MG63 (cell line): ENCODE measurements at regions not wholly inside any gene's neighbourhood (a gene's known extent, or its start where the extent isn't known, plus 50 kb on each side); places are given as distances from the start of the nearest gene placed in this dataset.
"Not testable (repeated sequence)": the region's sequence is repeated elsewhere in the genome, so short reads cannot be mapped to it uniquely, and the experiment has no call there.

Source experiments
- DNase-seq: peaks from one replicate; pipeline ENCODE4 v3.0.0-alpha.2; 2020
- H3K27me3 ChIP-seq: fragments of 250-450 bp; sonication (Bioruptor Pico); 2 replicates; pipeline ENCODE4 v1.5.1; 2020; ENCODE audit warnings: mild to moderate bottlenecking, moderate library complexity
- H3K36me3 ChIP-seq: fragments of 250-450 bp; sonication (Bioruptor Pico); 2 replicates; pipeline ENCODE4 v1.5.1; 2020; ENCODE audit warnings: mild to moderate bottlenecking, moderate library complexity
- H3K4me3 ChIP-seq: fragments of 250-450 bp; sonication (Bioruptor Pico); 2 replicates; pipeline ENCODE4 v1.5.1; 2020; ENCODE audit warnings: mild to moderate bottlenecking, moderate library complexity
- H3K9me3 ChIP-seq: fragments of 250-450 bp; sonication (Bioruptor Pico); 2 replicates; pipeline ENCODE4 v1.5.1; 2020; ENCODE audit warnings: mild to moderate bottlenecking, moderate library complexity

DNA sequence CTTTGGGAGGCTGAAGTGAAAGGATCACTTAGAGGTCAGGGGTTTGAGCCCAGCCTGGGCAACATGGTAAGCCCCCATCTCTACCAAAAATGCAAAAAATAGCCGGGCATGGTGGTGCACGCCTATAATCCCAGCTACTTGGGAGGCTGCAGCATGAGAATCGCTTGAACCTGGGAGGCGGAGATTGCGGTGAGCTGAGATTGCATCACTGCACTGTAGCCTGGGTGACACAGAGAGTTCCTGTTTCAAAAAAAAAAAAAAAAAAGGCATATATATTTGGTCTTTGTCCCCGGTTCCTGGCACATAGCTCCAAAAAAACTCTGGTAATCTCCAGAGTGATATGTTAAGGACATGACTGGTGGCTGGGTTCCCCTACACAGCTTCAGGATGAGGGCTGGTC, 147.3 kb downstream of the SEC23IP start:
- no peak for DNase-seq
- Histone ChIP-seq H3K9me3 (no peaks in the 10 kb centered on the region), H3K27me3 (no peaks in the 10 kb centered on the region), H3K4me3 (no peak overlapping the region), H3K36me3 (no peaks in the 10 kb centered on the region)

DNA sequence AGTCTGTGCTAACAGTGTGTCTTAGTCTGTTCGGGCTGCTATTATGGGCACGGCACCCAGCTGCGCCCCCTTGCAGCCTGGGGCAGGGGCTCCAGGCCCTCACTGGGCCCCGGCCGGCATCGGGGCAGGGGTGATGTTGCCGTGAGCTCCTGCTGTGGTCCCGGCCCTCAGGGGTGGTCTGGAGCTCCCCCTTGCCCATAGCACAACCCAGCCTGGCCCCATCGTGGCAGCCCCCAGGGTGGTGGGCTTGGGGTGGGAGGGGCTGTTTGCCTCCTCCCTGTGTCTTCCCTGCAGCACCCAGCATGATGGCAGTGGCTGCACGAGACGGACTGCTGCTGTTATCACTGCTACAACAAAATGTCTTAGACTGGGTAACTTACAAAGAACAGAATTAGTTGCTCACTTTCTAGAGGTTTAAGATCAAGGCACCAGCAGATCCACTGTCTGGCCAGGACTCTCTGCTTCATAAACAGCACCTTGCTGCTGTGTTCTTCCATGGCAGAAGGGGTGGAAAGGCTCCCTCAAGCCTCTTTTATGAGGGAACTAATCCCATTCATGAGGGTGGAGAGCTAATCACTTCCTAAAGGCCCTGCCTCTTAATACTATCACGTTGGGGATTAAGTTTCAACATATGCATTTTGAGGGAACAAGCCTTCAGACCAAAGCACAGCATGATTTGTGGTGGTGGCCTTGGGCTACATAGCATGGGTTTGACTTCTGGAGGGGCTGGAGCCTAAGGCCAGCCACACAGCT, 149.5 kb downstream of the SEC23IP start:
- H3K9me3 ChIP-seq = no peaks in the 10 kb centered on the region
- DNase-seq = no peak
- no peaks in the 10 kb centered on the region for H3K27me3 ChIP-seq
- H3K36me3 ChIP-seq = no peaks in the 10 kb centered on the region
- H3K4me3 ChIP-seq = no peak overlapping the region

GRCh38 chr10:120042705-120043104, 150.2 kb downstream of the SEC23IP start:
- Histone ChIP-seq H3K36me3 (no peaks in the 10 kb centered on the region), H3K27me3 (no peaks in the 10 kb centered on the region), H3K4me3 (no peak overlapping the region), H3K9me3 (no peaks in the 10 kb centered on the region)
- DNase-seq = no peak

DNA sequence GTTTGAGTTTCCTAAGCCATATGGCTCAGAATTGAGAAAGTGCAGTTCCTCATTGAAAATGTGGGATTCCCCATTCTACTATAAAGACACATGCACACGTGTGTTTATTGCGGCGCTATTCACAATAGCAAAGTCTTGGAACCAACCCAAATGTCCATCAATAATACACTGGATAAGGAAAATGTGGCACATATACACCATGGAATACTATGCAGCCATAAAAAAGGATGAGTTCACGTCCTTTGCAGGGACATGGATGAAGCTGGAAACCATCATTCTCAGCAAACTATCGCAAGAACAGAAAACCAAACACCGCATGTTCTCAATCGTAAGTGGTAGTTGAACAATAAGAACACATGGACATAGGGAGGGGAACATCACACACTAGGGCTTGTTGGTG, 154.8 kb downstream of the SEC23IP start:
- not testable (repeated sequence) for H3K4me3 ChIP-seq, H3K27me3 ChIP-seq, DNase-seq, H3K9me3 ChIP-seq, H3K36me3 ChIP-seq

DNA sequence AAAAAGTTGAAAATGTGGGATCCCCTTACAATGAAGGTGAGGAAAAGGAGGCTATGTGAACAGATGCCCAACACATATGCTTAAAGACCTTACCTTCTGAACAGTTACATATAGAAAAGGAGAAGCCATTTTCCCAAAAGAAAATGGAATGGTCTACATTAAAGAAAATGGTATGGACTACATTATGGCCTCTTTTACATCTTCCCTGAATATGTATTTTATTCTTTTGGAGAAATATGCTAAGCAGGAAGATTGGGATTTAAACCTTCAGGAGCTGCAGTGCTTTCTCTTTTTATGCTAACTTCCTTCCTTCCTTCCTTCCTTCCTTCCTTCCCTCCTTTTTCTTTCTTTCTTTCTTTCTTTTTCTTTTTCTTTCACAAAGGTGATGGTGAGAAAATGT, 155.4 kb downstream of the SEC23IP start:
- DNase-seq = no peak
- no peaks in the 10 kb centered on the region for H3K27me3 ChIP-seq
- no peaks in the 10 kb centered on the region for H3K36me3 ChIP-seq
- no peak overlapping the region for H3K4me3 ChIP-seq
- H3K9me3 ChIP-seq = no peaks in the 10 kb centered on the region

GRCh38 chr10:120048391-120048790, 155.9 kb downstream of the SEC23IP start:
- no peak for DNase-seq
- H3K36me3 ChIP-seq = no peaks in the 10 kb centered on the region
- H3K4me3 ChIP-seq = no peak overlapping the region
- H3K9me3 ChIP-seq = no peaks in the 10 kb centered on the region
- H3K27me3 ChIP-seq = no peaks in the 10 kb centered on the region

DNA sequence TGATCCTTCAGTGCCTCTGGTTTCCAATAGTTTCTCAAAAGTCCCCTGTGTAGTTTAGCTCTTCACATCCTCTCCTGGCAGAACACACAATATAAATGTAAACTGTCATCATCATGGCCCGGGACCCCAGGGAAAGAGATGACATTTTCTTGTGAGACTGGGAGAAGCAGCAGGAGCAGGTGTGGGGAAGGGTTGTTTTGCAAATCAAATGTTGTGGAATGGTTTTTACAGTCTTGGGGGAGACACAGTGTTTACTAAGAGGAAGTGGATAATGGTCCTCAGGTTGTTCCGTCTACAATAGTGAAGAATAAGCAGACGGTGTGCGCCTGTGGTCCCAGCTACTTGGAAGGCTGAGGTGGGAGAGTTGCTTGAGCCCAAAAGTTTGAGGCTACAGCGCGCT, 159.1 kb downstream of the SEC23IP start:
- Histone ChIP-seq H3K9me3 (no peaks in the 10 kb centered on the region), H3K36me3 (no peaks in the 10 kb centered on the region), H3K27me3 (no peaks in the 10 kb centered on the region), H3K4me3 (no peak overlapping the region)
- DNase-seq = no peak

- no peaks in the 10 kb centered on the region for H3K27me3 ChIP-seq
- H3K9me3 ChIP-seq = no peaks in the 10 kb centered on the region
- DNase-seq = no peak
- no peak overlapping the region for H3K4me3 ChIP-seq
- H3K36me3 ChIP-seq = no peaks in the 10 kb centered on the region
Observed at GRCh38 chr10:120052964-120053702, 160.6 kb downstream of the SEC23IP start.

GRCh38 chr10:120059790-120060189, 167.3 kb downstream of the SEC23IP start:
- not testable (repeated sequence) for H3K36me3 ChIP-seq, H3K4me3 ChIP-seq, H3K27me3 ChIP-seq, H3K9me3 ChIP-seq, DNase-seq

- DNase-seq = no peak
- no peaks in the 10 kb centered on the region for H3K36me3 ChIP-seq
- H3K4me3 ChIP-seq = no peak overlapping the region
- no peaks in the 10 kb centered on the region for H3K27me3 ChIP-seq
- H3K9me3 ChIP-seq = no peaks in the 10 kb centered on the region
Observed at GRCh38 chr10:120067427-120067826, 174.9 kb downstream of the SEC23IP start.

DNA sequence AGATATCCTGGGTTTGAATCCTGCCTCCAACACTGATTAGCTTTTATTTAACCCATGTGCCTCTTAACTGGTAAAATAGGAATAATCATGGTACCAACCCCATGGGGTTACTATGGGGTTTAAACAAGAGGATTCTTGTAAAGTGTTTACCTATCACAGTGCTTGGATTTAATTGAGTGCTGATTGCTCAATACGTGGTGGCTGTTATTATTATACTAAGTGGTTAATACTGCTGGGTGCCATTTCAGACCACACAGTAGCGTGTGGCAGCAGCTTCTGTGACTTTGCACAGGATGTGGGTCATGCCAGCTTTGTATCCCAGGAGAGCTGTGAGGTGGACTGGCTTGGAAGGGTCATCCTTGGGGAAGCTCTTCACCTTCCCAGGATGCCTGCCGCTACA, 177.2 kb downstream of the SEC23IP start:
- no peak for DNase-seq
- no peaks in the 10 kb centered on the region for H3K27me3 ChIP-seq
- no peaks in the 10 kb centered on the region for H3K36me3 ChIP-seq
- no peaks in the 10 kb centered on the region for H3K9me3 ChIP-seq
- H3K4me3 ChIP-seq = no peak overlapping the region

GRCh38 chr10:120075349-120075748, 182.8 kb downstream of the SEC23IP start:
- DNase-seq = no peak
- no peak overlapping the region for H3K4me3 ChIP-seq
- no peaks in the 10 kb centered on the region for H3K27me3 ChIP-seq
- H3K36me3 ChIP-seq = no peaks in the 10 kb centered on the region
- no peaks in the 10 kb centered on the region for H3K9me3 ChIP-seq

DNA sequence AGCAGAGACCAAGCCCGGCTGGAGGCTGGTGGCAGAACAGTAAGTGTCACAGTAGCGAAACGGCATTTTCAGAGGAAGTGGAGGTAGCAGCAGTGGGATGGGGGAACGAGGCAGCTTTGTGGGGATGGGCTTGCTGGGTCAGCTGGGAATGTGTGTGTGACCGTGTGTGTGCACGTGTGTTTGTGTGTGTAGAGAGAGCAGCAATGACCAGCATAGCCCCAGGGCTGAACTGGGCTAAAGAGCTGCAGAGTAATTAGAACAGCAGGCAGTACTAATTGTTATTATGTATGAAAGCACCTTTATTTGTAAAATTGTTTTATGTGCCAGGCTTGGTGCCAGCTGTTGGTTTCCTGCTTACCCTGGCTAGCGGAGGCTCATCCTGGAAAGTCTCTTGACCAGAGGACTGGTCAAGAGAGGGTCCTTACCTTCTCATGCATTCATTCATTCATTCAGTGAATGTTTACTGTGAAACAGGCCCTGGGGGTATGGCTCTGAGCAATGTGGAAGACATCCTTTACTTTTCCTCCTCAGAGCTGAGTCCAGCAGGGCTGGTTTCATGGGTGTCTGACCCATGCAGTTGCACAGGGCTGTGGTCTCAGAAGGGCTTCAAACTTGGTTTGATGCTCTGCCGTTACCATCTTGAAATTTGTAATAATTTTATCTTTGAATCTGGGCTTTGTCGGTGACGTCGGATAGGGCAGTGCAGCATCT, 184.6 kb downstream of the SEC23IP start:
- Histone ChIP-seq H3K36me3 (no peaks in the 10 kb centered on the region), H3K9me3 (no peaks in the 10 kb centered on the region), H3K4me3 (no peak overlapping the region), H3K27me3 (no peaks in the 10 kb centered on the region)
- DNase-seq = no peak

- Histone ChIP-seq H3K9me3 (no peaks in the 10 kb centered on the region), H3K4me3 (no peak overlapping the region), H3K27me3 (no peaks in the 10 kb centered on the region), H3K36me3 (no peaks in the 10 kb centered on the region)
- DNase-seq = no peak
Observed at GRCh38 chr10:120077707-120078492, 185.4 kb downstream of the SEC23IP start.

- no peaks in the 10 kb centered on the region for H3K9me3 ChIP-seq
- no peak for DNase-seq
- H3K36me3 ChIP-seq = no peaks in the 10 kb centered on the region
- no peak overlapping the region for H3K4me3 ChIP-seq
- H3K27me3 ChIP-seq = no peaks in the 10 kb centered on the region
Observed at GRCh38 chr10:120085096-120085796, 192.7 kb downstream of the SEC23IP start.

DNA sequence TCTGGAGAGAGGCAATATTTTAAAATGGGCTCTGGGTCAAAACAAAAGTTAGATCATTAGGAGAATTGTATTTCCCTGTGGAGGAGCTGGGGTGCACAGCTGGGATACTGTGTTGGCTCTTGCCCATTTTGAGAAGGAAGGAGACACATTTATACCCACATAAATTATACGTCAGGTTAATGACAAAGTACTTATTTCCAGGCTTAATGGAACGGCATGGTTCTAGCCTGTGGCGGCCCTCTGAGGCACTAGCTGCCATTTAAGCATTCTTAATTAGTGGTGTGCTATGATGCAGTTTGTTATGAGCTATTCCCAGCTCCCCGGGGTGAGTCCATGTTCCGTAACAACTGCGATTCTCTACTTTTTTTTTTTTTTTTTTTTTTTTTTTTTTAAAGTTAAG, 193.5 kb downstream of the SEC23IP start:
- Histone ChIP-seq H3K9me3 (no peaks in the 10 kb centered on the region), H3K36me3 (no peaks in the 10 kb centered on the region), H3K4me3 (no peak overlapping the region), H3K27me3 (no peaks in the 10 kb centered on the region)
- no peak for DNase-seq
